A549 (cell line): ENCODE measurements at regions not wholly inside any gene's neighbourhood (a gene's known extent, or its start where the extent isn't known, plus 50 kb on each side); places are given as distances from the start of the nearest gene placed in this dataset.
A peak's percentile ranks its signal among the peaks of the same experiment; 100 is the strongest.
"Not testable (repeated sequence)": the region's sequence is repeated elsewhere in the genome, so short reads cannot be mapped to it uniquely, and the experiment has no call there.

Source experiments
- ATAC-seq, 2 experiments: fragments of 200-7000 bp in 1 of 2; fragments of >200 bp in 1 of 2; cut with Nextera tagmentation in 1 of 2; cut with Tn5 transposase in 1 of 2; 3 replicates each; pipeline versions ENCODE4 v1.8.0 to v1.9.1; 2018 to 2020; ENCODE audit warnings: mild to moderate bottlenecking in 1 of 2, moderate library complexity in 1 of 2
- CTCF ChIA-PET: fragments of 300-600 bp; sonication (Branson Sonifier 250); formaldehyde crosslinking; extraction: SDS; loops from one replicate; lab custom pipeline; 2021; ENCODE audit warnings: antibody characterized with exemption, inconsistent platforms; lab: Yijun Ruan, JAX
- POLR2A ChIA-PET: fragments of 350-600 bp; formaldehyde crosslinking; extraction: SDS; loops from one replicate; lab custom pipeline; 2021; ENCODE audit warnings: antibody characterized with exemption, inconsistent platforms; lab: Yijun Ruan, JAX
- DNase-seq, 2 experiments: peaks; one replicate each; pipeline versions ENCODE4 v3.0.0 to v3.0.0-alpha.2; 2011 to 2016; ENCODE audit warnings: low read depth in 1 of 2, low spot score in 1 of 2
- FAIRE-seq: peaks from 2 replicates; lab custom pipeline; 2011; peaks lifted over from hg19 to GRCh38; lab: Jason Lieb, UNC
- H3K27ac ChIP-seq, 2 experiments: fragments of >200 bp; sonication (Bioruptor Twin); formaldehyde crosslinking; 3 replicates each; pipeline ENCODE4 v1.5.1; 2016 to 2017
- H3K4me1 ChIP-seq: fragments of >200 bp; sonication (Bioruptor Twin); formaldehyde crosslinking; 3 replicates; pipeline ENCODE4 v1.6.1; 2016
- H3K4me2 ChIP-seq: fragments of >200 bp; sonication (Bioruptor Twin); formaldehyde crosslinking; 3 replicates; pipeline ENCODE4 v1.6.1; 2016
- H3K4me3 ChIP-seq: fragments of >200 bp; sonication (Bioruptor Twin); formaldehyde crosslinking; 3 replicates; pipeline ENCODE4 v1.5.1; 2016
- H3K9me3 ChIP-seq: fragments of >200 bp; sonication (Bioruptor Twin); formaldehyde crosslinking; 3 replicates; pipeline ENCODE4 v1.6.1; 2016
- BCL3 ChIP-seq: fragments of >200 bp; sonication (Bioruptor Twin); formaldehyde crosslinking; IDR thresholded peaks from 3 replicates; pipeline ENCODE4 v1.6.1; 2016
- BHLHE40 ChIP-seq: IDR thresholded peaks from 2 replicates; pipeline ENCODE4 v1.6.1; 2012; ENCODE audit warnings: low read depth, low read length, inconsistent platforms
- CBX2 ChIP-seq: fragments of 200-600 bp; sonication (generic); IDR thresholded peaks from 2 replicates; pipeline ENCODE4 v1.6.1; 2016; ENCODE audit warnings: low read depth, mild to moderate bottlenecking, borderline replicate concordance
- CBX8 ChIP-seq: fragments of 200-600 bp; sonication (generic); IDR thresholded peaks from 2 replicates; pipeline ENCODE4 v1.6.1; 2016
- CHD2 ChIP-seq: fragments of 150-350 bp; IDR thresholded peaks from 2 replicates; pipeline ENCODE4 v1.6.1; 2014; ENCODE audit warnings: low read length; ENCODE audit not compliant: partially characterized antibody
- EP300 ChIP-seq, 2 experiments: fragments of >200 bp; sonication (Bioruptor Twin); formaldehyde crosslinking; IDR thresholded peaks; 2 replicates in 1 of 2; 3 replicates in 1 of 2; pipeline ENCODE4 v1.6.1; 2016 to 2017
- ESRRA ChIP-seq: fragments of 150-350 bp; IDR thresholded peaks from 2 replicates; pipeline ENCODE4 v1.6.1; 2014; ENCODE audit warnings: mild to moderate bottlenecking, low read length, borderline replicate concordance
- FOSB ChIP-seq: fragments of 250-450 bp; sonication (Bioruptor Pico); IDR thresholded peaks from 2 replicates; pipeline ENCODE4 v1.5.0; 2020; ENCODE audit warnings: mild to moderate bottlenecking, moderate library complexity
- FOSL2 ChIP-seq, 2 experiments: fragments of 450-650 bp in 1 of 2; fragments of >200 bp in 1 of 2; sonication (Bioruptor Twin) in 1 of 2; formaldehyde crosslinking; IDR thresholded peaks; 2 replicates each; pipeline versions ENCODE4 v1.5.0 to v1.6.1; 2016 to 2020; ENCODE audit warnings: mild to moderate bottlenecking in 1 of 2, moderate library complexity in 1 of 2
- HOXA7 ChIP-seq: fragments of 250-450 bp; sonication (Bioruptor Pico); IDR thresholded peaks from 2 replicates; pipeline ENCODE4 v1.5.0; 2020; ENCODE audit warnings: mild to moderate bottlenecking, moderate library complexity
- JUNB ChIP-seq: fragments of >200 bp; sonication (Bioruptor Twin); formaldehyde crosslinking; IDR thresholded peaks from 2 replicates; pipeline ENCODE4 v1.6.1; 2016
- KDM5A ChIP-seq: fragments of 200-600 bp; sonication (generic); IDR thresholded peaks from 2 replicates; pipeline ENCODE4 v1.6.1; 2016; ENCODE audit warnings: antibody characterized with exemption, mild to moderate bottlenecking
- MAFK ChIP-seq: fragments of 450-650 bp; IDR thresholded peaks from 2 replicates; pipeline ENCODE4 v1.6.1; 2014; ENCODE audit not compliant: partially characterized antibody
- NFE2L2 ChIP-seq: fragments of 150-350 bp; conservative IDR thresholded peaks from 2 replicates; pipeline ENCODE4 v1.6.1; 2014; ENCODE audit warnings: low read length
- RARB ChIP-seq: fragments of 250-450 bp; sonication (Bioruptor Pico); IDR thresholded peaks from 2 replicates; pipeline ENCODE4 v1.8.0; 2021; ENCODE audit warnings: mild to moderate bottlenecking, moderate library complexity
- RCOR1 ChIP-seq: fragments of 150-350 bp; IDR thresholded peaks from 2 replicates; pipeline ENCODE4 v1.6.1; 2014; ENCODE audit warnings: antibody characterized with exemption, low read length, low read depth
- ZC3H11A ChIP-seq: fragments of 450-650 bp; IDR thresholded peaks from 2 replicates; pipeline ENCODE4 v1.6.1; 2014; ENCODE audit warnings: antibody characterized with exemption, mild to moderate bottlenecking
- WGBS: methylation state at CpG from one replicate; pipeline ENCODE4 v1.1.6; 2017; ENCODE audit errors: missing lambda C conversion rate; 5-methylcytosine and 5-hydroxymethylcytosine counted together

- DNase-seq, result no peak
- no peak for FAIRE-seq
- Histone ChIP-seq H3K27ac (no peak overlapping the region), H3K4me1 (peaks cover 10% of the 10 kb centered on the region), H3K4me2 (no peak overlapping the region), H3K9me3 (no peaks in the 10 kb centered on the region), H3K4me3 (no peak overlapping the region)
- ChIA-PET POLR2A (interaction anchor here (0.6 kb wide), 1 partner anchor 186 kb away, joined by 4 read pairs; no protein-coding TSS in a partner anchor), CTCF (interaction anchor here (1.0 to 1.7 kb wide), 2 partner anchors 16 to 23 kb away, joined by 3 to 5 read pairs; no protein-coding TSS in a partner anchor)
- 78% methylated on average over 4 of the region's 4 CpGs for whole genome bisulfite sequencing
- TF ChIP-seq FOSL2 (IDR thresholded peaks at IDR 0.05) (no peak), FOSL2 (CRISPR knock-in tag; IDR thresholded peaks at IDR 0.05) (0 out of 2 replicates have a peak, but pooled peaks have one; percentile 10), KDM5A (no peak)
- ATAC-seq, result no peak; a peak in 1 of 6 replicates
Observed at GRCh38 chr7:66429498-66430163, 199.1 kb upstream of the KCTD7 start.

DNA sequence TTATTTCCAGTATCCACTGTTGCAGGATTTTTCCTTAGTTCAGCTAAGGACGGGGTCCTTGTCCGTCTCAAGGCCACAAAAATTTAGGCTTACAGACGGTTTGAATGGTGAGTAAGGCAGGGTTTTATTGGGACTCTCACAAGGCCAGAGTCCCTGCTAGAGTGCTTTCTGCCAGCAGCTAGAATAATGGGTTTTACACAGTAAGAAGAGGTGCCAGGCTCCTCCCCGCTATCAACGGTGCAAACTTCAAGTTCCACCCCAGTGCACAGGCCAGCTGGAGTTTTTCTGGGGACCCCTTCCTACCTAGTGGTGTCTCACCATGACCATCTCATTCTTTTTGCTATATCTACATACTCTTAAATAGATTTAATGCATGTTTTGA, 198.5 kb upstream of the KCTD7 start:
- Histone ChIP-seq H3K27ac (no peak overlapping the region), H3K4me3 (no peak overlapping the region), H3K4me1 (peaks cover 10% of the 10 kb centered on the region), H3K9me3 (no peaks in the 10 kb centered on the region), H3K4me2 (no peak overlapping the region)
- WGBS, result 82% methylated on average over 5 of the region's 5 CpGs
- POLR2A ChIA-PET, result no interaction called here
- TF ChIP-seq ZC3H11A (no peak), KDM5A (no peak), FOSB (no peak)
- FAIRE-seq, result no peak
- CTCF ChIA-PET, result interaction anchor here (1.6 to 1.7 kb wide), 2 partner anchors 17 to 251 kb away, joined by 4 to 5 read pairs; no protein-coding TSS in a partner anchor
- ATAC-seq, result no peak
- no peak for DNase-seq

GRCh38 chr7:66438703-66439405, 189.8 kb upstream of the KCTD7 start:
- CTCF ChIA-PET, H3K9me3 ChIP-seq, POLR2A ChIA-PET, H3K4me3 ChIP-seq, DNase-seq: not testable (repeated sequence)
- peak; percentile 65 for FAIRE-seq
- H3K4me1 ChIP-seq, result peaks cover 24% of the 10 kb centered on the region; the same call in 2 of the 3 replicates
- H3K27ac ChIP-seq, result peak overlapping the region; percentile 47 to 52; a peak in 3 of 6 replicates
- H3K4me2 ChIP-seq, result peak overlapping the region; percentile 65
- 0 out of 6 replicates have a peak, but pooled peaks of 1 of the 2 experiments have one; percentile 24 for ATAC-seq
- 65% methylated on average over 1 of the region's 1 CpG for WGBS

DNA sequence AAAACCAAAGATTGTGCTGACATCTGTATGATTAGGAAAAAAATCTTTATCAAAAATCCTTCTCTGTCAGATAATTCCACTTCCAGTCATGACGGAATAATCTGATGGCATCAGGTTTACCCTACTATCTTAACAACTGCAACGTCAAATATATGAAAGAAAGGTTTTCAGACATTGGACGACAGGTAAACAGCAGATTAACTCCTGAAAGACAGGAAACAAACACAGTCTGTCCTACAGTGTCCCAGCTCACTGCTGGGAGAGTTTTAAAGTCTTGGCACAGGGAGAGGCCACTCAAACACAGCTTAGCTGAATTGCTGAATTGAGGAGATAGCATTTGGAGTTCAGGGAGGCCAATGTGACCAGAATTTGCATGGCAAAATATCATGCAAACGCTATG, 186.3 kb upstream of the KCTD7 start:
- no peak overlapping the region for H3K27ac ChIP-seq
- FAIRE-seq (no peak), DNase-seq (no peak), ATAC-seq (no peak)
- CTCF ChIA-PET, result interaction anchor here (1.4 kb wide), 1 partner anchor 28 kb away, joined by 3 read pairs; no protein-coding TSS in a partner anchor
- no peak overlapping the region for H3K4me2 ChIP-seq
- TF ChIP-seq ZC3H11A (no peak), JUNB (no peak), CHD2 (no peak), HOXA7 (CRISPR knock-in tag) (no peak), FOSL2 (IDR thresholded peaks at IDR 0.05) (no peak), FOSL2 (CRISPR knock-in tag; IDR thresholded peaks at IDR 0.05) (no peak), RCOR1 (no peak), EP300 (IDR thresholded peaks at IDR 0.05) (no peak), BHLHE40 (no peak), FOSB (no peak), CBX2 (no peak), MAFK (no peak), CBX8 (no peak), NFE2L2 (no peak), RARB (CRISPR knock-in tag) (no peak), BCL3 (no peak), ESRRA (no peak)
- POLR2A ChIA-PET, result no interaction called here
- H3K4me3 ChIP-seq, result no peak overlapping the region
- no peaks in the 10 kb centered on the region for H3K9me3 ChIP-seq
- 58% methylated on average over 4 of the region's 4 CpGs for WGBS
- H3K4me1 ChIP-seq, result peaks cover 24% of the 10 kb centered on the region; the same call in 2 of the 3 replicates
